ENCODE measurements at regions not wholly inside any gene's neighbourhood (a gene's known extent, or its start where the extent isn't known, plus 50 kb on each side); places are given as distances from the start of the nearest gene placed in this dataset.

DNA sequence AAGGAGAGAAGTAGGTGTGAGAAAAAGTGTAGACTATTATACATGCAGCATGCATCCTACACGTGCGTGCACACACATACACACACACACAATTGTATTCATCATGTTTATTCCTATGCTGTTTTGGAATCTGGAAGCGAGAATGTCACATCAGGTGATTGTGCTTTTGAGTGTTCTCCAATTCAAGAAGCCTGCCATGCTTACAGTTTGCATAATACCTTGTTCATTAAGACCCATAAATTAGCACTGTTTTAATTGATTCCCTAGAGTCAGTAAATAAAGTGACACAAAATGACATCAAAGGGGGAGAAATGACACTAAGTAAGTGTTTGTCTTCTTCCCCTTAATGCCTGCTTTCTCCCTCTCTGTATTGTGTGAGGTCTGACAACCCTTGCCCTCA, 336.1 kb upstream of the IGFBP7 start:
- no peak for TF ChIP-seq CTCF (IDR thresholded peaks at IDR 0.05)
- no peak for TF ChIP-seq POLR2A (IDR thresholded peaks at IDR 0.05)
- no peak for TF ChIP-seq EP300 (IDR thresholded peaks at IDR 0.05)
